ENCODE measurements at regions not wholly inside any gene's neighbourhood (a gene's known extent, or its start where the extent isn't known, plus 50 kb on each side); places are given as distances from the start of the nearest gene placed in this dataset.

DNA sequence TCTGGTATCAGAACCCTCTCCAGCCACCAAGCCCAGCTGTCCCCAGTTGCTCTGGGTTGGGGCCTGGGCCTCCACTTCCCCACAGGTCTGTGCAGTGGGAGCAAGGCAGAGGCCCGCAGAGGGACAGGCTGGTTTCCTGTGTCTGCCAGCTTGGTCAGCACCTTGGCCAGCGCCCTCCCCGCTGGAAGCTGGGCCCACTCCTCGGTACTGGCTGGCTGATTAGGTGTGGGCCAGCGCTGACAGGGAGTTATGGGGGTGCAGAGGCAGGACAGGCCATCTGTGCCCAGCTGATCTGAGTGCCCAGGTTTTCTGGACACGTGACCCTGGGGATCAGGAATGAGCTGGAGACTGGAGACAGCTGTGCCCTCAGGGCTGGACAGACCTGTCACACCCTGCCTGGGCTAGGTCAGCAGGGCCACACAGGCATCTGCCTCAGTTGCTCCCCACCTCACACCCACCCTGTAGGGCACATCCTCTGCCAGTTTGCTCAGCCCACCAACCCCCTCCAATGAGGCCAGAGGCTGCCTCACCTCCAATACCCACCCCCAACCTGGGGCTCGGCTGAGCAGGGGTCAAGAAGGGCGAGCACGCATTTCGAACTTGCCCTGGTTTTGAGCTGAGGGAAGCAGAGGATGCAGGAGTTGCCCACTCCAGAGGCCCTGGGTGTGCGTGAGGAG is 175.3 kb downstream of the IGLL1 start:
- no peaks in the 10 kb centered on the region for H3K9me3 Mint-ChIP-seq

GRCh38 chr22:23403720-23404688 is 176.1 kb downstream of the IGLL1 start:
- no peak for DNase-seq (ENCODE audit: low read depth, low spot score)
- no peaks in the 10 kb centered on the region for H3K36me3 Mint-ChIP-seq (ENCODE audit: low read depth)
- no peak overlapping the region for H3K4me3 Mint-ChIP-seq
- H3K4me1 Mint-ChIP-seq = peaks cover 9% of the 10 kb centered on the region
- TF ChIP-seq, protein P1, sequence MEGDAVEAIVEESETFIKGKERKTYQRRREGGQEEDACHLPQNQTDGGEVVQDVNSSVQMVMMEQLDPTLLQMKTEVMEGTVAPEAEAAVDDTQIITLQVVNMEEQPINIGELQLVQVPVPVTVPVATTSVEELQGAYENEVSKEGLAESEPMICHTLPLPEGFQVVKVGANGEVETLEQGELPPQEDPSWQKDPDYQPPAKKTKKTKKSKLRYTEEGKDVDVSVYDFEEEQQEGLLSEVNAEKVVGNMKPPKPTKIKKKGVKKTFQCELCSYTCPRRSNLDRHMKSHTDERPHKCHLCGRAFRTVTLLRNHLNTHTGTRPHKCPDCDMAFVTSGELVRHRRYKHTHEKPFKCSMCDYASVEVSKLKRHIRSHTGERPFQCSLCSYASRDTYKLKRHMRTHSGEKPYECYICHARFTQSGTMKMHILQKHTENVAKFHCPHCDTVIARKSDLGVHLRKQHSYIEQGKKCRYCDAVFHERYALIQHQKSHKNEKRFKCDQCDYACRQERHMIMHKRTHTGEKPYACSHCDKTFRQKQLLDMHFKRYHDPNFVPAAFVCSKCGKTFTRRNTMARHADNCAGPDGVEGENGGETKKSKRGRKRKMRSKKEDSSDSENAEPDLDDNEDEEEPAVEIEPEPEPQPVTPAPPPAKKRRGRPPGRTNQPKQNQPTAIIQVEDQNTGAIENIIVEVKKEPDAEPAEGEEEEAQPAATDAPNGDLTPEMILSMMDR (conservative IDR thresholded peaks at IDR 0.05) = no peak
- H3K9me3 Mint-ChIP-seq = no peaks in the 10 kb centered on the region
- H3K27me3 Mint-ChIP-seq (ENCODE audit: low read depth) = no peaks in the 10 kb centered on the region
- peak overlapping the region; percentile 12 for H3K27ac Mint-ChIP-seq (ENCODE audit: unreplicated experiment)

More for the DNA sequence above, 175.3 kb downstream of the IGLL1 start:
- Mint-ChIP-seq H3K36me3 (ENCODE audit: low read depth) (no peaks in the 10 kb centered on the region), H3K4me1 (peaks cover 9% of the 10 kb centered on the region), H3K4me3 (no peak overlapping the region), H3K27ac (ENCODE audit: unreplicated experiment) (no peak overlapping the region), H3K27me3 (ENCODE audit: low read depth) (no peaks in the 10 kb centered on the region)
- DNase-seq (ENCODE audit: low read depth, low spot score) = no peak
- TF ChIP-seq, protein P1 (conservative IDR thresholded peaks at IDR 0.05) = no peak

- Mint-ChIP-seq H3K36me3 (ENCODE audit: low read depth) (no peaks in the 10 kb centered on the region), H3K27me3 (ENCODE audit: low read depth) (no peaks in the 10 kb centered on the region), H3K4me3 (peak overlapping the region; percentile 27), H3K9me3 (no peaks in the 10 kb centered on the region), H3K4me1 (peaks cover 9% of the 10 kb centered on the region), H3K27ac (ENCODE audit: unreplicated experiment) (peak overlapping the region; percentile 84)
- no peak for DNase-seq (ENCODE audit: low read depth, low spot score)
- TF ChIP-seq, protein P1 (conservative IDR thresholded peaks at IDR 0.05) = no peak
Observed at GRCh38 chr22:23403152-23403719, 176.9 kb downstream of the IGLL1 start.

- Mint-ChIP-seq H3K4me3 (peak overlapping the region; percentile 75), H3K36me3 (ENCODE audit: low read depth) (no peaks in the 10 kb centered on the region), H3K27ac (ENCODE audit: unreplicated experiment) (peak overlapping the region; percentile 84), H3K27me3 (ENCODE audit: low read depth) (no peaks in the 10 kb centered on the region), H3K4me1 (peaks cover 9% of the 10 kb centered on the region), H3K9me3 (no peaks in the 10 kb centered on the region)
- DNase-seq (ENCODE audit: low read depth, low spot score) = peak; percentile 77
- TF ChIP-seq, protein P1 (conservative IDR thresholded peaks at IDR 0.05) = peak; percentile 72
Observed at GRCh38 chr22:23402275-23403151, 177.6 kb downstream of the IGLL1 start.

- Mint-ChIP-seq H3K27ac (ENCODE audit: unreplicated experiment) (no peak overlapping the region), H3K9me3 (no peaks in the 10 kb centered on the region), H3K36me3 (ENCODE audit: low read depth) (no peaks in the 10 kb centered on the region), H3K4me3 (peak overlapping the region; percentile 75), H3K27me3 (ENCODE audit: low read depth) (no peaks in the 10 kb centered on the region), H3K4me1 (peaks cover 9% of the 10 kb centered on the region)
- TF ChIP-seq, protein P1 (conservative IDR thresholded peaks at IDR 0.05) = no peak
- no peak for DNase-seq (ENCODE audit: low read depth, low spot score)
Observed at GRCh38 chr22:23401910-23402274, 178.2 kb downstream of the IGLL1 start.

Measured in neural crest cell (in vitro differentiated cells).